Right renal pelvis (tissue), 4 donors: ENCODE measurements at regions not wholly inside any gene's neighbourhood (a gene's known extent, or its start where the extent isn't known, plus 50 kb on each side); places are given as distances from the start of the nearest gene placed in this dataset.
"Not testable (repeated sequence)": the region's sequence is repeated elsewhere in the genome, so short reads cannot be mapped to it uniquely, and the experiment has no call there.

Experiments
- DNase-seq, 4 donors: peaks; one replicate each; pipeline ENCODE4 v3.0.0-alpha.2; 2013; ENCODE audit warnings: low read depth in 4 of 4, low spot score in 3 of 4, missing footprints in 1 of 4

DNA sequence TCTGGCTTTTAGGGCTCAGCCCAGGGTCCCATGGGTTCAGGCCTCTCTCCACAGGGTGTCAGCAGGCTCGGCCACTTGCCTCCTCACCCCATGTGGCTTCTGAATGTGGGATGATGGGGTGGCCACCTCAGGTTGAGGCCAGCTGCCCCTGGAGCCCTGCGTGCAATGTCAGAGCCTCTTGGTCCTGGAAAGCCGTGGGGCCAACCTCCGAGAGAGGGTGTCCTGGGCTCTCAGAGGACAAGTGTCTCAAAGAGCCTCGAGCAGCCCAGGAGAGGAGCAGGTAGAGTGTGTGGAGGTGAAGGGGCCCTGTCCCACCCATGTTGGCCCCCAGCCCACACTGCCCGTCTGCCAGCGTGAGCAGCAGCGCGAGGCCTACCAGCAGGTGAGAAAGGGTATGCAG is 86.0 kb downstream of the PLXNA1 start:
- DNase-seq, result no peak

DNA sequence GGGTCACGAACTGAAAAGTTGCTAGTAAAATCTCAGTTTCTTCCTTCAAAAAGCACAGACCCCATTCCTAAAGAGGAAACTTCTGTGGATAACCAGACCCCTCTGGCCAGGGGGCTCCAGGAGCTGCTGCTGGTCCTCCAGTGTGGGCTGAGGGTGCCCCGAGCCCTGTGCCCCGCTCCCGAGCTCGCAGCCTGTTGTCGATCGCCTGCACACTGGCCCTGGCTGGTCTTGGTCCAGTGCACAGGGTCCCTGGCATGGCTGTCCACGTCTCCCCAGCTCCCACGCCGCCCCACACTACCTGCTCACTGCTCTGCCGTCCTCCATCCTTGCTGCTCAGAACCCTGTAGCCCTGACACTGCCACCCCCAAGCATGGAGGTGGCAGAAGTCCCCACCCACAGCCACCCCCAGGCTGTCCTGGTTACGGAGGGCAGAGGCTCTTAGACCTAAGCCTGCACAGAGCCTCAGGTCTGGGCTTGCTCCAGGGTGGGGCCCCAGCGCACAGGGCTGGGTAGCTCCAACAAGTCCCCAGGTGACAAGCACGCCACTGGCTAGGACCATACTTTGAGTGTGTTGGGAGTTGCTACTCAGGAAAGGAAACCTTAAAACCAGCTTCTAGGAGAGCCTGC is 87.0 kb downstream of the PLXNA1 start:
- no peak for DNase-seq

DNA sequence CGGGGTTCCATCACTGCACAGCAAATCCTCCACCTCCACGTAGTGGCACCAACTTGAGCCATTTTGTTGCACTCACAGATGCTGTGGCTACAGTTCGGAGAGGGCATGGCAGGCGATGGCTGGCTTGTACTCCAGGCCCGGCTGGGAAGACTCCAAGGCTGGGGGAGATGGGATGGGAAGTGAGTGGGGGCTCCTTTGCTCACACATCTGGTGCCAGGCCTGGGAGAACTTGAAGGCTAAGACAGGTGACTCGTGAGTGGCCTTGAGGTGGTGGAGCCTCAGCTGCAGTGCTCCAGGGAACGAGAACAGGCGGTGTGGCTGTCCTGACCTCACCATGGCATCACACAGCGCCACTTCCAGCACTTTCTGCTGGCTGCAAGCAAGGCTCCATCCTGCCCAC is 87.9 kb downstream of the PLXNA1 start:
- DNase-seq, result no peak

DNA sequence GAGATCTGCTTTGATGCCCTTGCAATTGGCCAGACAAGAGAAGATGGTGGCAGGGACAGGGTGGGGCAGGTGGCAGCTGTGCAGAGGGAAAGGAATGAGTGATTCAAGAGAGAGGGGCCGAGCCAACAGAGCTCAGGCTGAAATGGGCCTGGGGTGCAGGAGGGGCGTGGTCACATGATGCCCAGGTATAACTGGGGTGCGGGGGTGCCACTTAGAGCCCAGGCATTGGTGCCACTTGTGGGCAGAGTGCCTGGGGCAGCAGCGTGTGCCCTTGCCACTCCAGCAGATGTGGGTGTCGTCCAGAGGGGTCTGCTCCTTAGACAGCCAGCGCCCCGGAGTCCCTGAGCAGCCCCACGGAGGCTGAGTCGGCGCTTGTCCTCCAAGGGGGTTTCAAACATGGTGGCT is 88.7 kb downstream of the PLXNA1 start:
- no peak for DNase-seq

DNA sequence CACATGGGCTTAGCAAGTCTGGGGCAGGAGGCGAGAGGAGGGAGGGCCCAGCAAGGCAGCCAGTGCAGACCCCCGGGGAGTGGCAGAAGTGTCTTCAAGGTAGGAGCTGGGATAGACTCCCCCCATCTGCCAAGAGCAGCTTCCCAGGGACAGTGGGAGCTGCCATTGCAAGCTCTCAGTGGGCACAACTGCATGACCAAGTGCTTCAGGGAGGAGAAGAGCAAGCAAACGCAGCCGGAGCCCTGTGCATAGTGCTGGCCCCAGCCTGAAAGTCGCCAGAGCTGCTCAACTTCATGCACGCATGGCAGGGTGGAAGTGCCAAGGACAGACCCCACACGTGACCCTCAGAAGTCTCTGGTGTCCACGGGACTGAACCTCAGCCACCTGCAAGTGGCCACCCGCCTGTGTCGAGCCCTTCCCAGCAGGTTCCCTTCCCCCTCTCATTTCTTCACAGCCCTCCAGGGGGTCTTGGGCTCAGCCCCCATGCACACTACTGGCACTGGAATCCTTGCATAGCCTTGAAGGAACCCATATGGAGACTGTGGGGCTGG is 89.4 kb downstream of the PLXNA1 start:
- DNase-seq, result no peak

DNA sequence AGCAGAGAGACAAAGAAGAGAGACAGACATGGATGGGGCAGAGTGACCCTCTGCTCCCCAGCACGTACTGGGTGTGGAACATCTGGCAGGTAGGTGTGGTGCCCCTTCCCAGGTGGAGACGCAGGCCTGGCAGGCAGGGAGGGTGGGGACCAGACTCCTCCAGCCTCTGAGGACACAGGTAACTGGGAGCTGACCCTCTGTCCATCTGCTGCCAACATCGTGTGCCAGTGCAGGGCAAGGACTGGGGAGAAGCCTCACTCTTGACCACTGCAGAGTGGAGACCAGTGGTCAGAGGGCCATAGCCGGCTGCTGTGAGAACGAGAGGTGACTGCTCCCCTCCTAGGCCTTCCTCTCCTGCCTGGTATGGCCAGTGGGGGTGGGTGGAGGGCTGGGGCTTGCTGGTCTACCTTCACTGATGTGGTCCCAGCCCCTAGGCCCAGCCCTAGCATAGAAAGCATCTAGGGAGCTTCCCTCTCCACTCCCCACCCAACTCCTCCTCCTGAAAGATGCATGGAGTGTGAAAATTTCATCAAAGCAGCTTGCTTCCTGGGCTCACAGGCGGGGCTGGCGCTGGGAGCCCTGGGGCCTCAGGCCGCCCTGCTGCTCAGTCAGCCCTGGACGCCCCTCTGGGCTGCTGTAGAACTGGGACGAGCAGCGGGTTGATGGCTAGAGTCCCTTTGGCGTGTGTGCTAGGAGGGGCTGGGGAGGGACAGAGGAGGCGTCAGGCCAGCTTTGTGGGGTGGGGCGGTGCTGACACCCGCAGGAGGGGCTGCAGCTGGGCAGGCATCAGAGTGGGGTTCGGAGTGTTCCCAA is 90.3 kb downstream of the PLXNA1 start:
- DNase-seq, result no peak

DNA sequence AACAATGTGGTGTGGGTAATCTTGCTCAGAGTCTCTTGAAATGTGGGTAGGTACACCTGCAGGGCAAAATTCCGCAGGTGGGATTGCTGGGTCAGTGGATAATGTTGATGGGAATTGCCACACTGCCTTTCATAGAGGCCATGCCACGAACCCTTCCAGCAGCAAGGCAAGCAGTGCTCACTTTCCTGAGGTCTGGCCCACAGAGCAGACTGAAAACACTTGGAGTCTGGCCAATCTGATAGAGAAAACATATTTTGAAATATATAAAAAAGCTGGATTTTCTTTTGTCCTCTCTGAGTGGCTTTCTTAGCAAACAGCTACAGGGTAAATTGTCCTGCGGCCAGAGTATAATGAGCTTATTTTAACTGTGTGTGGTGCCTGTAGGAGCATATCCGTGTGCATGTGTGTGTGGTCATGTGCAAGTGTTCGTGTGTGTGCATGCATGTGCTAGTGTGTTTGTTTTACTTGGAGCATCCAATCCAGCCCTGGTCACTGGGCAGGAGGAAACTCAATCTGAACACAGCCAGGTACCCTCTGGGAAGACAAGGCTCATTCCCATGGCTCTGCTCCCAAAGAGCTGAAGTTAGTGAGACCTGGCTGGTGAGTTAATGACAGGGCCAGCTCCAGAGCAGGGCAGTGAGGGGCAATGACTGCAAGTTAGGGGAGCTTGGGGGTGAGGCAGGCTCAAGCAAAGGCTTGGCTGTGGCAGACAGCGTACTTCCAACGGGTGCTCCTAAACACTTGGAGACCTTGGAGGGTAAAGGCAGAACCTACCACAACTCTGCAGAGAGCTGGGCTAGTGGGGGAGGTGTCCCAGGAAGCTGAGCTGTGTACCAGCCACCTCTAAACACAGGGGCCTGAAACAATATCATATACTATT is 91.3 kb downstream of the PLXNA1 start:
- DNase-seq, result peak in 1 of 4 donors; percentile 10

DNA sequence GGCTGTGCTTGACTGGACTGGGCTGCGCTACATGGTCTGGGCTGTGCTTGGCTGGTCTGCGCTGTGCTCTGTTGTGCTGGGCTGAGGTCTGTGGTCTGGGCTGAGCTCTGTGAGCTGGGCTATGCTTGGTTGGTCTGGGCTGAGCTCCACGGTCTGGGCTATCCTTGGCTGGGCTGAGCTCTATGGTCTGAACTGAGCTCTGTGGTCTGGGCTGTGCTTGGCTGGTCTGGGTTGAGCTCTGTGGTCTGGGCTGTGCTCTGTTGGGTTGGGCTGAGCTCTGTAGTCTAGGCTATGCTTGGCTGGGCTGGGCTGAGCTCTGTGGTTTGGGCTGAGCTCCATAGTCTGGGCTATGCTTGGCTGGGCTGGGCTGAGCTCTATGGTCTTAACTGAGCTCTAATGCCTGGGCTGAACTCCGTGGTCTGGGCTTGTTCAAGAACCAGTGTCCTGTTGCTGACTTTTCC is 92.0 kb downstream of the PLXNA1 start:
- DNase-seq, result peak in 1 of 4 donors; percentile 7

DNA sequence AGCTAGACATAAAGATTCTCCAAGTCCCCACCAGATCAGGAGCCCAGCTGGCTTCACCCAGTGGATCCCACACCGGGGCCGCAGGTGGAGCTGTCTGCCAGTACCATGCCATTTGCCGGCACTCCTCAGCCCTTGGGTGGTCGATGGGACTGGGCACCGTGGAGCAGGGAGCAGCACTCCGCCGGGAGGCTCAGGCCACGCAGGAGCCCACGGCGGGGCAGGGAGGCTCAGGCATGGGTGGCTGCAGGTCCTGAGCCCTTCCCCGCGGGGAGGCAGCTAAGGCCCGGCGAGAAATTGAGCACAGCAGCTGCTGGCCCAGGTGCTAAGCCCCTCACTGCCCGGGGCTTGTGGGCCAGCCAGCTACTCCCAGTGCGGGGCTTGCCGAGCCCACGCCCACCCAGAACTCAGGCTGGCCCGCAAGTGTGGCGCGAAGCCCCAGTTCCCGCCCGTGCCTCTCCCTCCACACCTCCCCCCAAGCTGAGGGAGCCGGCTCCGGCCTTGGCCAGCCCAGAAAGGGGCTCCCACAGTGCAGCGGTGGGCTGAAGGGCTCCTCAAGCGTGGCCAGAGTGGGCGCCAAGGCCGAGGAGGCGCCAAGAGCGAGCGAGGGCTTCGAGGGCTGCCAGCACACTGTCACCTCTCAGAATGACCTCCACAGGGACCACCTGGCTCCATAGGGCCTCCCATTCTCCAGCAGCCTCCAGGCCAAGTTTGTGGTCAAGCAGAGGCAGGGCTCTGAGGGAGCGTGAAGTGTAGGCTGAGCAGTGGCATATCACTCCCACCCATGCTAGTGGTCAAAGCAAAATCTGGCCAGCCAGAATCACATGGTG is 93.5 kb downstream of the PLXNA1 start:
- DNase-seq, result not testable (repeated sequence)

DNA sequence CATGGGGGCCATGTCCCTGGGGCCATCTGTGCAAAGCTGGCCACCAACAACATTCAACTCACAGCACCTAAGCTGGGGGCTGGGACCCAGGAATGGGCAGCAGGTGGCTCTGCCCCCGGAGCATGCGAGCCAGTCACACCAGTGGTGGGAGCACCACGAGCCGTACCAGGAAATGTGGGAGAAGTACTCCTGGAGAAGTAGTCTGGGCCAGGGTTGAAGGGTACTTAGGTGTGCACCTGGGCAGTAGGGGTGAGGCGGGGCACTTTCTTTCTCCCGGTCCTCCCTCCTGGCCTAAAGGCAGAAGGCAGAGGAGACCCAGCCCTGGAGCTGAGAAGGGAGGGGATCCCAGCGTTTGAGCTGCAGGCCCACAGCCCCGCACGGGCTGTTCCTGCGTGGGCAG is 94.2 kb downstream of the PLXNA1 start:
- no peak for DNase-seq

DNA sequence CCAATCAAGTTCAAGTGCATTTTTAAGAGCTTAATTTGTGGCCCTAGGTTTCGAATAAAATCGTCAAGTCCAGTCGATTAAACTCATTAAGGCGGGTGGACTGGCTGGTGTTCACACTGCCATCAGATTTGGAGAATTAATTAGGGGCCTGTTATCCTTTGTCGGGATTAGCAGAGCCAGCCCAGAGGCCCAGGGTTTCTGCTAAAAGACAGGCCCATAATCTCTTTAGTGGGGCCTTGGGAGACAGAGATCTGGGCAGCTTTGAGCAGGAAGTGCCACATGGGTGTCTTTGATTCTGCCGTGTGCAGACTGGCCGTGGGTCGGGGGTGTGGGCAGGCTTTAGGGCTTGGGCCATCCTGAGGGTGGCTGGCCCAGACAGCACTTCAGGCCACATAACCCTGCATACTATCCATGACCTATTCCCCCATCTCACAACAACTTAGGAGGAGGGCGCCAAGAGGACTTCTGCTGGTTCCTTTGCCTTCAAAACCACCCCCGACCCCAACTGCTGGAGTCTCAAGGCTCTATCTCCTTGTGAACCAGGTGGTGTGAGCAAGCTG is 94.7 kb downstream of the PLXNA1 start:
- no peak for DNase-seq

DNA sequence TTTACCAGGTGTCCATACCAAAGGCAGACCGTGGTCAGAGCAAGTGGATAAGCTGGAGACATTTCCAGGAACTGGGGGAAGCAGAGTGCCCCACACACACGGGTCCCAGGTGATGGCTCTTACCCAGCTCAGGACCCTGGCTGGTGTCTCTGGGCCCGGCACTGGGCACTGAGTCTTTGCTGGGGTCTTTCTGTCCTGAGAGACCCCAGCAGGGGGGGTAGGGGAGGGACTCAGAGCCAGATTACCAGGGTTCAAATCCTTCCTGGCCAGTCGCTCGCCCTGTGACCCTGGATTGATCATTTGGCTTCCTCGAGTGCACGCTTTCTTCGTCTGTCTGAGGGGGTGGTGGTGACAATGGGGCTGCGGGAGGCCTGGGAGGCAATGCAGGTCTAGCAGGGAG is 95.7 kb downstream of the PLXNA1 start:
- no peak for DNase-seq

DNA sequence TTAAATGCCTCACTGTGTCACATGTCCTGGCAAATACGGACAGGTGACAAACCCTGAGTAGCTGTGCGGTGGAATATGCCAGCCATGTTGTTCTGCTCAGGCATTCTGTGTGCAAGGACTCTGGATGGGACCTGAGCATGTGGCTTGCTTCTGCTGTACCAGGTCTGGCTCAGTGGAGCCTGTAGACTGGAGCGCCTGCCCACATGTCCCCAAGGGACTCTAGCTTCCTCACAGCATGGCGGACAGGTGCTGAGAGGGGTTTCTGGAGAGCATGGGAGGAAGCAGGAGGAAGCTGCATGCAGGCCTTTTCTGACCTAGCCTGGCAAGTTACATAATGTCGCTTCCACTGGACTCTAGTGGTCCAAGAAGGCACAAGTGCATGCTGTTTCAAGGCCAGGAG is 96.3 kb downstream of the PLXNA1 start:
- no peak for DNase-seq

DNA sequence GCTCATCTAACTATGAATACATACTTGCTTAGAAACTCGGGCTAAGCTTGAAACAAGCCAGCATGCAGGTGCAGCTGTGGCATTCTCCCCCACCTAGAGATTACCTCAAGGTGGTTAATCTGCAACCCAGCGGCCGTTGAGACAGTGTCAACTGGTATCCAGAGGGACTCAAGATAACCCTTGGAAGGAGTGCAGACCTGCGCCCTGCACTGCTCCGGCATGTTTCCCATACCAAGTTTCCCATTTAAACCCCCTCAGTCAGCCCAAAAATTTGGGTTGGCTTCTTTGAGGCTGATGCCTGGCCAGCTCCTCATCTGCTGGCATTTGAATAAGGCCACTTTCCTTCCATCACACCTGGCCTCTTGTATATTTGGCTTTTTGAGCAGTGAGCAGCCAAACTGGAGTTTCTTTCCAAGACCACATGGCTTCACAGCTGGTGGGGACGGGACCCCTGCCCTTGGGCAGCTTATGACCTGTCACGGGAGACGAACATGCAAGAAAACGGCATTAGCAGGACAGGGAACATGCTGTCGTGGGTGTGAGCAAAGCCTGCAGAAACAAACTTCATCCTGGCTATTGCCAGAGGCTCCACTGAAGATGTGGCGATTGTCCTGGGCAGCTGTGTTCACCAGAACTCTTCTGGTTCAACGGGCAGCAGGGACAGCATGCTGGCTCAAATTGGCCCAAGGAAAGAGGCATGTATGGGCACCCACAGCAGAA is 98.2 kb downstream of the PLXNA1 start:
- DNase-seq, result no peak

DNA sequence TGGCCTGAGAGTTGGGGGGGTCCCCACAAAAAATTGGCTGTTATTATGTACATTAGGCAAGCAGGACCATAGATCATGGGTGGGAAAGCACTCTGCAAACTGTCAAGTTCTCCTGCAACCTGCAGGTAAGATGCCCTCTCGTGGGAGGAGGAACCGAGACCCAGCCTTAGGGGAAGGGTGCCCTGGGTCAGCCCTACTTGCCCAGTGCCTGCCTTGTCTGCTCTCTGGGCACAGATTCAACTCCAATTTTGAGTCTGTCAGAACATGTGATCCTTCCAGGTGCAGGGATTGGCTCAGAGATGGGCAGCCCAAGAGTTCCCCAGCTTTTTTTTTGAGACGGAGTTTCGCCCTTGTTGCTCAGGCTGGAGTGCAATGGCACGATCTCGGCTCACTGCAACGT is 99.2 kb downstream of the PLXNA1 start:
- DNase-seq, result no peak

DNA sequence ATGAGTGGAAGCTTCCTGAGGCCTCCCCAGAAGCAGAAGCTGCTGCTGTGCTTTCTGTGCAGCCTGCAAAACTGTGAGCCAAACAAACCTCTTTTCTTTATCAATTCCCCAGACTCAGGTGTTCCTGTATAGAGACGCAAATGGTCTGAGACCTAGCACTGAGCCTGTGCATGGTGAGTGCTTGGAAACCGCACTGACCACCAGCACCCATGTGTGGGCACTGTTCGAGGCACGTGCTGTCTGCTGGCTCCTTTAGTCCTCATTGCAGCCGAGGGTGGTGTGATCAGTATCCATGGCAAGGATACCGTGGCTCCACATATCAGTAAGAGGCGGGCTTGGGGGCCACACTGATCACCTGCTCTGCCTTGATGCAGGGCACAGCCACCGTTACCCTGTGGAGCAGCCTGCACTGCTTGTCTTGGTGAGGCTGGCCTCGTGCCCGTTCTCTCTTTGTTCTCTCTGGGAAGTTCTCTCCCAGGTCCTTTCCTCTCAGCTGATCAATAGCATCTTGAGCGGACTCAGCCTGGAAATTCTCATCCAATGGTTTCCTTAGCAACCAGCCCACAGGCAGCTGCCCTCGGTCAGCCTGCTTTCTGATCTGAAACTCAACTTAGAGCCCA is 101.0 kb downstream of the PLXNA1 start:
- DNase-seq, result no peak

DNA sequence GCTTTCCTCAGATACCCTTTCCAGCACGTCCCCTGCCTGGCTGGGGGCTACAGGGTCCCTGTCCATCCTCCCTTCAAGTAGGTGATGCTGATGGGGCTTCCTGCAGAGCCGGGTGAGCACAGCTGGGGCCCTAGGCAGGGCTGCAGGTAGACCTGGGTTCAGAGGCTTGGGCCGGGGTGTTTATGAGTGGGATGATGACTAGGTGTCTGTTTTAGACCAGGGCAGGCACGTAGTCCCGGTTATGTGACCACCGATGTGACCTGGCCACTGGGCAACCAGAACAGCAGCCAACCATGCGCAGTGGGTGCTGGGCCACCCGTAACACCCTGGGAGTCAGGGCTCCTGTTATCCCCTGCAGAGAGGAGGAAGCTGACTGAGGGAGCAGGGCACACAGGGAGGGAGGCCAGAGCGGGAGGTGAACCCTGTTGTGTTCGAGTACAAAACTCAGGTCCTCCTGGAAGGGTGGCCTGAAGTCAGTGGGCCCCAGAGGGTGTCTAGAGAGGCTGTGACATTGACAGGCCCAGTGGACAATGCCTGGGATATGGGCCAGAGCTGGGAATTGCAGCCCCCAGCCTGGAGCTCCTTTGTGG is 101.6 kb downstream of the PLXNA1 start:
- no peak for DNase-seq

DNA sequence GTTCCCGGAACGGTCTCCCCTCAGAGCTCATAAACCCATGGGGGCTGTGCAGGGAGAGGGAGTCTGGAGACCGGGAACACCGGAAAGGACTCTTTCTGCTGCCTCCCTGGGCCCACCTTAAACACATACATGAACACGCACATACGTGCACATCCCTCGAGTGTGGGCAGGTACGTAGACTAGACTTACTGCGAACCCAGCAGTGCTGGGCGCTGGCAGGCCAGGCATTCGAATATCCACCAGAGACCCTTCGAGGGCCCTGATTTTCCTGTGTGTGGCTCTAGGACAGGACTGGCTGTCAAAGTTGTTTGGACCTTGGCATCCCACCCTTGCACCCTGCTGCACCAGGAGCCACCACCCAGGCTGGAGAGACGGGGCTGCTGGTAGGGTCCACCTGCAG is 102.7 kb downstream of the PLXNA1 start:
- DNase-seq, result no peak
